Neural cell (in vitro differentiated cells): ENCODE measurements at regions not wholly inside any gene's neighbourhood (a gene's known extent, or its start where the extent isn't known, plus 50 kb on each side); places are given as distances from the start of the nearest gene placed in this dataset.

Experiments used
- H2AFZ ChIP-seq: fragments of 200-600, 300-800 bp; sonication (generic), shearing (Covaris generic); 2 replicates; pipeline ENCODE4 v1.6.0; 2014; ENCODE audit warnings: low read depth, mild to moderate bottlenecking, antibody characterized with exemption, low read length, moderate library complexity
- H3F3A ChIP-seq: fragments of 200-600 bp; shearing (Covaris generic); 2 replicates; pipeline ENCODE4 v1.6.1; 2016; ENCODE audit warnings: mild to moderate bottlenecking, moderate library complexity, mixed read lengths, antibody characterized with exemption, low read length; ENCODE audit not compliant: insufficient read depth, poor library complexity, severe bottlenecking
- H3K27ac ChIP-seq: fragments of 200-600, 300-800 bp; sonication (generic), shearing (Covaris generic); 2 replicates; pipeline ENCODE4 v1.5.1; 2014; ENCODE audit warnings: mild to moderate bottlenecking, low read length, moderate library complexity
- H3K27me3 ChIP-seq: fragments of 300-800, 200-600 bp; sonication (generic), shearing (Covaris generic); 2 replicates; pipeline ENCODE4 v1.6.0; 2014; ENCODE audit warnings: mild to moderate bottlenecking, low read depth, low read length, moderate library complexity; ENCODE audit not compliant: insufficient read depth
- H3K36me3 ChIP-seq: fragments of 300-800, 200-600 bp; sonication (generic), shearing (Covaris generic); 2 replicates; pipeline ENCODE4 v1.5.1; 2014; ENCODE audit warnings: mild to moderate bottlenecking, antibody characterized with exemption, low read length, moderate library complexity; ENCODE audit not compliant: insufficient read depth
- H3K4me2 ChIP-seq: fragments of 300-800, 200-600 bp; sonication (generic), shearing (Covaris generic); 2 replicates; pipeline ENCODE4 v1.6.0; 2014; ENCODE audit warnings: mild to moderate bottlenecking, low read length
- H3K4me3 ChIP-seq: fragments of 300-800, 200-600 bp; sonication (generic), shearing (Covaris generic); 2 replicates; pipeline ENCODE4 v1.5.1; 2014; ENCODE audit warnings: mild to moderate bottlenecking, low read length, moderate library complexity
- H3K79me2 ChIP-seq: fragments of 200-600 bp; shearing (Covaris generic); replicated peaks from 2 replicates; pipeline ENCODE4 v1.6.0; 2014; ENCODE audit warnings: mild to moderate bottlenecking, low read length, moderate library complexity; ENCODE audit not compliant: insufficient read depth
- H3K9ac ChIP-seq: fragments of 300-800, 200-600 bp; sonication (generic), shearing (Covaris generic); 2 replicates; pipeline ENCODE4 v1.6.1; 2016; ENCODE audit warnings: mild to moderate bottlenecking, low read length, mixed read lengths
- H3K9me2 ChIP-seq: fragments of 200-600 bp; shearing (Covaris generic); 2 replicates; pipeline ENCODE4 v1.6.1; 2016; ENCODE audit warnings: mild to moderate bottlenecking, low read length, mixed read lengths; ENCODE audit not compliant: insufficient read depth
- H3K9me3 ChIP-seq: fragments of 200-600, 300-800 bp; sonication (generic), shearing (Covaris generic); 2 replicates; pipeline ENCODE4 v1.6.1; 2016; ENCODE audit warnings: mild to moderate bottlenecking, mixed run types, low read length, moderate library complexity, mixed read lengths
- H4K20me1 ChIP-seq: fragments of 200-600 bp; shearing (Covaris generic); 2 replicates; pipeline ENCODE4 v1.6.1; 2016; ENCODE audit warnings: mild to moderate bottlenecking, mixed run types; ENCODE audit not compliant: insufficient read depth
- EP300 ChIP-seq: fragments of 450-650 bp; conservative IDR thresholded peaks from 2 replicates; pipeline ENCODE4 v1.6.1; 2014; ENCODE audit warnings: antibody characterized with exemption, mild to moderate bottlenecking, moderate library complexity; ENCODE audit not compliant: poor library complexity, severe bottlenecking
- EZH2 ChIP-seq: fragments of 200-600, 300-800 bp; shearing (Covaris generic), sonication (generic); IDR thresholded peaks from 2 replicates; pipeline ENCODE4 v1.6.1; 2014; ENCODE audit warnings: antibody characterized with exemption, low read length, borderline replicate concordance, mild to moderate bottlenecking; ENCODE audit not compliant: insufficient read depth, poor library complexity, severe bottlenecking
- MXI1 ChIP-seq: fragments of 450-650 bp; conservative IDR thresholded peaks from 2 replicates; pipeline ENCODE4 v1.6.1; 2014; ENCODE audit warnings: antibody characterized with exemption, mild to moderate bottlenecking; ENCODE audit not compliant: poor library complexity, severe bottlenecking
- POLR2AphosphoS5 ChIP-seq: IDR thresholded peaks from 2 replicates; pipeline ENCODE4 v1.6.1; 2012
- RAD21 ChIP-seq: fragments of 450-650 bp; conservative IDR thresholded peaks from 2 replicates; pipeline ENCODE4 v1.6.1; 2014; ENCODE audit warnings: antibody characterized with exemption, mild to moderate bottlenecking, moderate library complexity
- SMC3 ChIP-seq: fragments of 450-650 bp; conservative IDR thresholded peaks from 2 replicates; pipeline ENCODE4 v1.6.1; 2014; ENCODE audit warnings: antibody characterized with exemption, mild to moderate bottlenecking, moderate library complexity; ENCODE audit not compliant: poor library complexity
- TAF1 ChIP-seq: IDR thresholded peaks from 2 replicates; pipeline ENCODE4 v1.6.1; 2012; ENCODE audit warnings: low read depth
- TF ChIP-seq, protein P1 (sequence below): fragments of 450-650 bp; IDR thresholded peaks from 2 replicates; pipeline ENCODE4 v1.5.1; 2014; ENCODE audit warnings: antibody characterized with exemption, mild to moderate bottlenecking, moderate library complexity; ENCODE audit not compliant: poor library complexity, severe bottlenecking
- TF ChIP-seq, protein P2 (sequence below): IDR thresholded peaks from 2 replicates; pipeline ENCODE4 v1.6.1; 2012; ENCODE audit warnings: borderline replicate concordance

DNA sequence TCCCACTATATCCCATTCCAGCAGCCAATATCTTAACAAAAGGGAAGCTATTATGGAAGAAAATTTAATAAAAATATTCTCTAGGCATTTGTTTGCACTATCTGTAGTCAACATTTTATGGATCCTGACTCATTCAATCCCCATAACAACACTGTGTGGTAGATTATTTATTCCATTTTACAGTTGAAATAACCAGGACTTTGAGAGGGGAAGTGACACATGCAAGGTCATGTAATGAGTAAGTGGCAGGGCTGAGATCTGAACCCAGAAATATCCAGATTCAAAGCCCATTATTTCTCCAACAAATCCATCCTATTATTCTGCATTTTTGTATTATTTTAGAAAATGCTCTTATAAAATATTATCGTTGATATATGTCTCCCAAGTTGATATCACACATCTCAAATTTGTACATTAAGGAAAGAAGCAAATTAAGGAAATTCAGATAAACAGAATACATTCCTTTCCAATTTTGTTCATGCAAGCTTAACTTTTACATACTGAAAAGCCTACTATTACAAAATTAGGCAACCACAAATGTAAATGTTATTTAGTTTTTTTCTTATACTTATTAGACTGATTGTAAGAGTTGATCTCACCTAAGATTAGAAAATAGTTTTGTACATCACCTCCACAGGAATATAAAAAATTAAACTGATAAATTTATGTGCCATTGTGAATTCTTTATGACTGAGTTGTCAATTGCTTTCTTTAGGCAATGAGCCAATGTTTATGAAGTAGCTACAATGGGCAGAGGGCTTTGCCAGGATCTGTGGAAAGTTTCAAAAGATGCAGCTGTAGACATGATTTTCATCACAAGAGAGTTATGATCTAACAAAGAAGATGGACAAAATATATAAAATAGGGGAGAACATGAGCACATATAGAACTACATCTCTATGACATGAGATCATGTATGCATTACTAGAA, 55.1 kb upstream of the E2F7 start:
- H3K4me3 ChIP-seq = no peak overlapping the region
- H2AFZ ChIP-seq = no peak overlapping the region
- no peaks in the 10 kb centered on the region for H3K9me3 ChIP-seq
- H3K9ac ChIP-seq = no peak overlapping the region
- no peak overlapping the region for H3K27ac ChIP-seq
- H3K27me3 ChIP-seq = no peaks in the 10 kb centered on the region
- H3K79me2 ChIP-seq = no peaks in the 10 kb centered on the region
- H3F3A ChIP-seq = no peaks in the 10 kb centered on the region
- TF ChIP-seq RAD21 (no peak), EZH2 (no peak), TAF1 (no peak), MXI1 (no peak)
- TF ChIP-seq, protein P1, sequence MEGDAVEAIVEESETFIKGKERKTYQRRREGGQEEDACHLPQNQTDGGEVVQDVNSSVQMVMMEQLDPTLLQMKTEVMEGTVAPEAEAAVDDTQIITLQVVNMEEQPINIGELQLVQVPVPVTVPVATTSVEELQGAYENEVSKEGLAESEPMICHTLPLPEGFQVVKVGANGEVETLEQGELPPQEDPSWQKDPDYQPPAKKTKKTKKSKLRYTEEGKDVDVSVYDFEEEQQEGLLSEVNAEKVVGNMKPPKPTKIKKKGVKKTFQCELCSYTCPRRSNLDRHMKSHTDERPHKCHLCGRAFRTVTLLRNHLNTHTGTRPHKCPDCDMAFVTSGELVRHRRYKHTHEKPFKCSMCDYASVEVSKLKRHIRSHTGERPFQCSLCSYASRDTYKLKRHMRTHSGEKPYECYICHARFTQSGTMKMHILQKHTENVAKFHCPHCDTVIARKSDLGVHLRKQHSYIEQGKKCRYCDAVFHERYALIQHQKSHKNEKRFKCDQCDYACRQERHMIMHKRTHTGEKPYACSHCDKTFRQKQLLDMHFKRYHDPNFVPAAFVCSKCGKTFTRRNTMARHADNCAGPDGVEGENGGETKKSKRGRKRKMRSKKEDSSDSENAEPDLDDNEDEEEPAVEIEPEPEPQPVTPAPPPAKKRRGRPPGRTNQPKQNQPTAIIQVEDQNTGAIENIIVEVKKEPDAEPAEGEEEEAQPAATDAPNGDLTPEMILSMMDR = no peak
- TF ChIP-seq, protein P2, sequence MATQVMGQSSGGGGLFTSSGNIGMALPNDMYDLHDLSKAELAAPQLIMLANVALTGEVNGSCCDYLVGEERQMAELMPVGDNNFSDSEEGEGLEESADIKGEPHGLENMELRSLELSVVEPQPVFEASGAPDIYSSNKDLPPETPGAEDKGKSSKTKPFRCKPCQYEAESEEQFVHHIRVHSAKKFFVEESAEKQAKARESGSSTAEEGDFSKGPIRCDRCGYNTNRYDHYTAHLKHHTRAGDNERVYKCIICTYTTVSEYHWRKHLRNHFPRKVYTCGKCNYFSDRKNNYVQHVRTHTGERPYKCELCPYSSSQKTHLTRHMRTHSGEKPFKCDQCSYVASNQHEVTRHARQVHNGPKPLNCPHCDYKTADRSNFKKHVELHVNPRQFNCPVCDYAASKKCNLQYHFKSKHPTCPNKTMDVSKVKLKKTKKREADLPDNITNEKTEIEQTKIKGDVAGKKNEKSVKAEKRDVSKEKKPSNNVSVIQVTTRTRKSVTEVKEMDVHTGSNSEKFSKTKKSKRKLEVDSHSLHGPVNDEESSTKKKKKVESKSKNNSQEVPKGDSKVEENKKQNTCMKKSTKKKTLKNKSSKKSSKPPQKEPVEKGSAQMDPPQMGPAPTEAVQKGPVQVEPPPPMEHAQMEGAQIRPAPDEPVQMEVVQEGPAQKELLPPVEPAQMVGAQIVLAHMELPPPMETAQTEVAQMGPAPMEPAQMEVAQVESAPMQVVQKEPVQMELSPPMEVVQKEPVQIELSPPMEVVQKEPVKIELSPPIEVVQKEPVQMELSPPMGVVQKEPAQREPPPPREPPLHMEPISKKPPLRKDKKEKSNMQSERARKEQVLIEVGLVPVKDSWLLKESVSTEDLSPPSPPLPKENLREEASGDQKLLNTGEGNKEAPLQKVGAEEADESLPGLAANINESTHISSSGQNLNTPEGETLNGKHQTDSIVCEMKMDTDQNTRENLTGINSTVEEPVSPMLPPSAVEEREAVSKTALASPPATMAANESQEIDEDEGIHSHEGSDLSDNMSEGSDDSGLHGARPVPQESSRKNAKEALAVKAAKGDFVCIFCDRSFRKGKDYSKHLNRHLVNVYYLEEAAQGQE = no peak
- no peaks in the 10 kb centered on the region for H4K20me1 ChIP-seq
- H3K36me3 ChIP-seq = no peaks in the 10 kb centered on the region
- no peak overlapping the region for H3K4me2 ChIP-seq
- no peaks in the 10 kb centered on the region for H3K9me2 ChIP-seq

DNA sequence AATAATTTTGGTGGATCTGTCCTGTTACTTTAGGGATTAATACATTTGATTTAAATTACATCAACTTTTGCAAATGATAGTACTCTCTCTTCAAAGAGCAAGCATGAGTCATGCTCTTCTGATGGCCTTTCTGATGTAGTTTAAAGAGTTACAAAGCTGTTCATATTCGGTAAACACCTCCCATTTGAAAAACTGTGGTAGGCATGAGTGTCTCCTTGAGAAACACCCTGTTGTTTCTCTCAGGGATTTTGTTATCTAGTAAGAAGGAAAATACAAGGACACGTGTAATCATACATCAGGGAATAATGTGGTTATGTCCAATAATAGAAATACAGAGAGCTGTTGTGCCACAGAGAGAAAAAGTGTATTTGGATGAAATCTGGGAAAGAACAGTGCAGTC, 53.3 kb upstream of the E2F7 start:
- no peaks in the 10 kb centered on the region for H3K27me3 ChIP-seq
- H3F3A ChIP-seq = no peaks in the 10 kb centered on the region
- H2AFZ ChIP-seq = no peak overlapping the region
- H3K9me3 ChIP-seq = no peaks in the 10 kb centered on the region
- no peak overlapping the region for H3K4me3 ChIP-seq
- H4K20me1 ChIP-seq = no peaks in the 10 kb centered on the region
- H3K9ac ChIP-seq = no peak overlapping the region
- no peak for TF ChIP-seq POLR2AphosphoS5
- TF ChIP-seq, protein P2 = no peak
- no peak for TF ChIP-seq EP300
- no peak for TF ChIP-seq EZH2
- TF ChIP-seq RAD21 = no peak
- no peak for TF ChIP-seq SMC3
- TF ChIP-seq, protein P1 = no peak
- TF ChIP-seq MXI1 = no peak
- TF ChIP-seq TAF1 = no peak
- H3K4me2 ChIP-seq = no peak overlapping the region
- H3K79me2 ChIP-seq = no peaks in the 10 kb centered on the region
- H3K36me3 ChIP-seq = no peaks in the 10 kb centered on the region
- H3K27ac ChIP-seq = no peak overlapping the region
- no peaks in the 10 kb centered on the region for H3K9me2 ChIP-seq
